Keratinocyte (primary cell): ENCODE measurements at regions not wholly inside any gene's neighbourhood (a gene's known extent, or its start where the extent isn't known, plus 50 kb on each side); places are given as distances from the start of the nearest gene placed in this dataset.

ENCODE experiments used
- EZH2 ChIP-seq: IDR thresholded peaks from one replicate; pipeline ENCODE4 v1.6.1; 2012; ENCODE audit warnings: inconsistent platforms, mild to moderate bottlenecking, low read length, moderate library complexity
- TF ChIP-seq, protein P1 (sequence below), 3 experiments: IDR thresholded peaks in 1 of 3; conservative IDR thresholded peaks in 1 of 3; optimal IDR thresholded peaks in 1 of 3; 2 replicates in 2 of 3; 3 replicates in 1 of 3; pipeline versions ENCODE3 to v1.5.1; 2011; ENCODE audit warnings: low read length in 3 of 3, mild to moderate bottlenecking in 3 of 3, moderate library complexity in 2 of 3, control low read depth in 1 of 3, inconsistent platforms in 1 of 3; ENCODE audit not compliant: insufficient read depth in 2 of 3; ENCODE audit errors: extremely low read depth in 1 of 3

GRCh38 chr4:106629268-106629625 is 260.7 kb upstream of the GIMD1 start:
- TF ChIP-seq, protein P1, sequence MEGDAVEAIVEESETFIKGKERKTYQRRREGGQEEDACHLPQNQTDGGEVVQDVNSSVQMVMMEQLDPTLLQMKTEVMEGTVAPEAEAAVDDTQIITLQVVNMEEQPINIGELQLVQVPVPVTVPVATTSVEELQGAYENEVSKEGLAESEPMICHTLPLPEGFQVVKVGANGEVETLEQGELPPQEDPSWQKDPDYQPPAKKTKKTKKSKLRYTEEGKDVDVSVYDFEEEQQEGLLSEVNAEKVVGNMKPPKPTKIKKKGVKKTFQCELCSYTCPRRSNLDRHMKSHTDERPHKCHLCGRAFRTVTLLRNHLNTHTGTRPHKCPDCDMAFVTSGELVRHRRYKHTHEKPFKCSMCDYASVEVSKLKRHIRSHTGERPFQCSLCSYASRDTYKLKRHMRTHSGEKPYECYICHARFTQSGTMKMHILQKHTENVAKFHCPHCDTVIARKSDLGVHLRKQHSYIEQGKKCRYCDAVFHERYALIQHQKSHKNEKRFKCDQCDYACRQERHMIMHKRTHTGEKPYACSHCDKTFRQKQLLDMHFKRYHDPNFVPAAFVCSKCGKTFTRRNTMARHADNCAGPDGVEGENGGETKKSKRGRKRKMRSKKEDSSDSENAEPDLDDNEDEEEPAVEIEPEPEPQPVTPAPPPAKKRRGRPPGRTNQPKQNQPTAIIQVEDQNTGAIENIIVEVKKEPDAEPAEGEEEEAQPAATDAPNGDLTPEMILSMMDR (optimal IDR thresholded peaks at IDR 0.05 in 1 of 3, IDR thresholded peaks at IDR 0.05 in 1 of 3, conservative IDR thresholded peaks at IDR 0.05 in 1 of 3; ENCODE audit: extremely low read depth in 1 of 3, insufficient read depth in 2 of 3, low read length in 3 of 3), result no peak
- no peak for TF ChIP-seq EZH2
